ENCODE measurements at regions not wholly inside any gene's neighbourhood (a gene's known extent, or its start where the extent isn't known, plus 50 kb on each side); places are given as distances from the start of the nearest gene placed in this dataset.

DNA sequence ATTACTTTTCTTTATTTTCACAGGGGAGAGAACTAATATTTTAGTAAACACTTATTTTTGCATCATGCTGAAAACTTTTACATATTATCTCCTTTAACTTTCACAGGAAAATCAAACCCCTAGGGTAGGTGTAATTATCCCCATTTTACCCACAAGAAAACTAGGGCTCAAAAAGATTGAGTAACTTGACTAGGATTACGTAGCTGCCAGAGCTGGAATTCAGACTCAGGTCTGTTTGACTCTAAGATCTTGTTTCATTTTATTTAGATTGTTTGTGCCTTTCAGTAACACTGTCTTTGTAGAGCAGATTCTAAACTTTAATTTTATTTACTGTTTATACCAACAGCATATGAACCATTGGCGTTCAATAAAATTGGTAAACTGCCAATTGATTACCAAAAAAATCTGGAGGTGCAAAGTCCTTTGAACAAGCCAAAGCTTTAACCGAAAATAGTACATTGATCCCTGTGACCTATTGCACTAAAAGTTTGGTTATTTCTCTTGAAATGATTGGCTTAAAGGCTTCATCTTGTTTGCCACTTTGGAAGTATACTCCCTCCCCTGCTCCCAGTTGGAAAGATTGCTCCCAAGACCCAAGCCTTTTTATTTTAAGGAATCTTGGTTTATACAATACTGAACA lies 71.0 kb upstream of the WDR26 start:
- no peak for DNase-seq
- Histone ChIP-seq H3K4me1 (peaks cover 35 to 92% (median 74%) of the 10 kb centered on the region in 4 donors), H3K36me3 (no peaks in the 10 kb centered on the region), H3K27me3 (no peaks in the 10 kb centered on the region), H3K4me3 (no peak overlapping the region), H3K9me3 (no peaks in the 10 kb centered on the region), H3K27ac (peak overlapping the region in 2 of 4 donors; percentile 36 to 90)
- in situ Hi-C loops (cut with MboI; ENCODE audit: low pct_ligation_motif_present in 1 of 4, low pct_unique_long_range_greater_than_20kb in 1 of 4, low sequenced_read_pairs in 3 of 4): no loop called here
- intact Hi-C loops (cut with DNase I; ENCODE audit: low total_unique reads): no loop called here
- no peak for TF ChIP-seq POLR2A (IDR thresholded peaks at IDR 0.05)
- TF ChIP-seq POLR2AphosphoS5 (IDR thresholded peaks at IDR 0.05): no peak
- TF ChIP-seq EP300 (IDR thresholded peaks at IDR 0.05; ENCODE audit: low read depth): no peak
- TF ChIP-seq, protein P1, sequence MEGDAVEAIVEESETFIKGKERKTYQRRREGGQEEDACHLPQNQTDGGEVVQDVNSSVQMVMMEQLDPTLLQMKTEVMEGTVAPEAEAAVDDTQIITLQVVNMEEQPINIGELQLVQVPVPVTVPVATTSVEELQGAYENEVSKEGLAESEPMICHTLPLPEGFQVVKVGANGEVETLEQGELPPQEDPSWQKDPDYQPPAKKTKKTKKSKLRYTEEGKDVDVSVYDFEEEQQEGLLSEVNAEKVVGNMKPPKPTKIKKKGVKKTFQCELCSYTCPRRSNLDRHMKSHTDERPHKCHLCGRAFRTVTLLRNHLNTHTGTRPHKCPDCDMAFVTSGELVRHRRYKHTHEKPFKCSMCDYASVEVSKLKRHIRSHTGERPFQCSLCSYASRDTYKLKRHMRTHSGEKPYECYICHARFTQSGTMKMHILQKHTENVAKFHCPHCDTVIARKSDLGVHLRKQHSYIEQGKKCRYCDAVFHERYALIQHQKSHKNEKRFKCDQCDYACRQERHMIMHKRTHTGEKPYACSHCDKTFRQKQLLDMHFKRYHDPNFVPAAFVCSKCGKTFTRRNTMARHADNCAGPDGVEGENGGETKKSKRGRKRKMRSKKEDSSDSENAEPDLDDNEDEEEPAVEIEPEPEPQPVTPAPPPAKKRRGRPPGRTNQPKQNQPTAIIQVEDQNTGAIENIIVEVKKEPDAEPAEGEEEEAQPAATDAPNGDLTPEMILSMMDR (IDR thresholded peaks at IDR 0.05): no peak
- 56 to 59% methylated on average over 3 of the region's 3 CpGs for WGBS, 2 donors (ENCODE audit: low coverage in 1 of 2)

DNA sequence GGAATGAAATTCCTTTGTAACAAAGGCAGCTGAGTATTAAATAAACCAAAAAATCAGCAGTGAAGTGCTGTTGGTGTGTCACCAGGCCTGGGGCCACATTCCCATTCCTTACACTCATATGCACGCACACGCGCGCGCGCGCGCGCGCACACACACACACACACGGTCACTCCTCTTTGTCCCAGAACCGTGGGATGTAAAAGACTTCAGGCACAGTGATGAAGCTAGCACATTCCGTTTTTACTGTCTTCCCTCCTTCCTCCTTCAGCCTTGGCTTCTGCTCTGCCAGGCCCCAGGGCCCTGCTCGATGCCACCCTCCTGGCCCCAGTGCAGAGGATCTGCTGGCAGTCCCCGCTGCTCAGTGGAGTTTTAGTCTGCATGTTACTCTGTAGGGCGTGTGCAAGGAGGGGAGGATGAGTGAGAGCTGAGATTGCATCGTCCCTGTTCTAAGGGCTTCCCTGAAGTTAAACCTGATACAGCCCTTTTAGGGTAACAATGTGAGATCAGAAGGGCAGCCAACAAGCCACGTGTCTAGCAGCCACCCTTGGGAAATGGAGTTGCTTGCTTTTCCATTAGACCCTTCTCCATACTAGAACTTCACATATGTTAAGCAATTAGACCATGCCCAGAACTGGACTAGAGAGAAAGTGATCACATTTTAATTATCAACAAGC lies 71.7 kb upstream of the WDR26 start:
- in situ Hi-C loops (cut with MboI; ENCODE audit: low pct_ligation_motif_present in 1 of 4, low pct_unique_long_range_greater_than_20kb in 1 of 4, low sequenced_read_pairs in 3 of 4): no loop called here
- TF ChIP-seq, protein P1 (IDR thresholded peaks at IDR 0.05): no peak
- TF ChIP-seq EP300 (IDR thresholded peaks at IDR 0.05; ENCODE audit: low read depth) (no peak), POLR2A (IDR thresholded peaks at IDR 0.05) (no peak), POLR2AphosphoS5 (IDR thresholded peaks at IDR 0.05) (no peak)
- no peaks in the 10 kb centered on the region for H3K27me3 ChIP-seq
- no peaks in the 10 kb centered on the region for H3K36me3 ChIP-seq
- DNase-seq: no peak
- WGBS, 2 donors (ENCODE audit: low coverage in 1 of 2): 74 to 76% methylated on average over 13 to 18 of the region's 18 CpGs
- peaks cover 35 to 97% (median 74%) of the 10 kb centered on the region in 4 donors for H3K4me1 ChIP-seq
- H3K4me3 ChIP-seq: no peak overlapping the region
- H3K9me3 ChIP-seq: no peaks in the 10 kb centered on the region
- intact Hi-C loops (cut with DNase I; ENCODE audit: low total_unique reads): no loop called here
- H3K27ac ChIP-seq: peak overlapping the region in 3 of 4 donors; percentile 23 to 90 (median 49)

- H3K4me1 ChIP-seq: peaks cover 21 to 80% (median 60%) of the 10 kb centered on the region in 4 donors
- H3K27ac ChIP-seq: peak overlapping the region; percentile 53 to 70 (median 62)
- H3K9me3 ChIP-seq: no peaks in the 10 kb centered on the region
- in situ Hi-C loops (cut with MboI; ENCODE audit: low pct_ligation_motif_present in 1 of 4, low pct_unique_long_range_greater_than_20kb in 1 of 4, low sequenced_read_pairs in 3 of 4): no loop called here
- H3K27me3 ChIP-seq: no peaks in the 10 kb centered on the region
- intact Hi-C loops (cut with DNase I; ENCODE audit: low total_unique reads): no loop called here
- TF ChIP-seq POLR2AphosphoS5 (IDR thresholded peaks at IDR 0.05) (peak in 2 of 3 donors; percentile 12 to 49), EP300 (IDR thresholded peaks at IDR 0.05; ENCODE audit: low read depth) (no peak)
- no peak overlapping the region for H3K4me3 ChIP-seq
- WGBS, 2 donors (ENCODE audit: low coverage in 1 of 2): 20 to 39% methylated on average over 2 of the region's 2 CpGs
- no peaks in the 10 kb centered on the region for H3K36me3 ChIP-seq
- no peak for DNase-seq
Observed at GRCh38 chr1:224507771-224508523, 73.3 kb upstream of the WDR26 start.

DNA sequence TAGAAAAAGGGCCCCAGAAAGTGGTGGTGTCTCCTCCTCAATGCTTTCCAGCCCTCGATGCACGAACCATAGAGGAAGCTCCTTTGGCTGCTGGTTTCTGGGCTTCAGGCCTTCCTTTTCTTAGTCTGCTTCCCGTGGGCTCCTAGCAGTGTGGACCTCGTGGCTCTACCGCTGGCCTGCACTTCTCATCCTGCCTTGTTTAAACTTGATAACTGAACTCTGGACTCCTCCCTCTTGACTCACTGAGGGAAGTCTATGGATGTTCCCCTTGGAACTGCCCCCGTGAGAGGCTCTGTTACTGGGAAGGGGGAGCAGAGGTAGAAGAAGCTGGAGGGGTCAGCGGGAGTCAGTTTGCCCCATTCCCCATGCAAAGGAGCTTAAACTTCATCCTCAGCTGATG lies 75.3 kb upstream of the WDR26 start:
- peak; percentile 23 for DNase-seq
- TF ChIP-seq POLR2A (IDR thresholded peaks at IDR 0.05) (no peak), POLR2AphosphoS5 (IDR thresholded peaks at IDR 0.05) (no peak), EP300 (IDR thresholded peaks at IDR 0.05; ENCODE audit: low read depth) (no peak)
- TF ChIP-seq, protein P1 (IDR thresholded peaks at IDR 0.05): no peak
- H3K27ac ChIP-seq: peak overlapping the region in 1 of 4 donors; percentile 15
- intact Hi-C loops (cut with DNase I; ENCODE audit: low total_unique reads): loop anchor here (5.0 to 10.0 kb wide), 2 partner anchors 345 to 412 kb away; no protein-coding TSS in a partner anchor
- H3K36me3 ChIP-seq: no peaks in the 10 kb centered on the region
- H3K27me3 ChIP-seq: no peaks in the 10 kb centered on the region
- peaks cover 4 to 66% (median 43%) of the 10 kb centered on the region in 4 donors for H3K4me1 ChIP-seq
- WGBS, 2 donors (ENCODE audit: low coverage in 1 of 2): 49 to 64% methylated on average over 4 to 7 of the region's 7 CpGs
- no peaks in the 10 kb centered on the region for H3K9me3 ChIP-seq
- no peak overlapping the region for H3K4me3 ChIP-seq
- in situ Hi-C loops (cut with MboI; ENCODE audit: low pct_ligation_motif_present in 1 of 4, low pct_unique_long_range_greater_than_20kb in 1 of 4, low sequenced_read_pairs in 3 of 4): loop anchor here (5.0 to 10.0 kb wide), 5 partner anchors 132 to 415 kb away; partner anchors contain the start of gene DNAH14 (in 2 of the 4)

All from transverse colon (tissue), 4 donors.